Mammary epithelial cell (primary cell): ENCODE measurements at regions not wholly inside any gene's neighbourhood (a gene's known extent, or its start where the extent isn't known, plus 50 kb on each side); places are given as distances from the start of the nearest gene placed in this dataset.

ENCODE experiments used
- CTCF ChIP-seq, 2 donors: IDR thresholded peaks in 1 of 2; conservative IDR thresholded peaks in 1 of 2; 2 replicates each; pipeline ENCODE4 v1.5.1; 2011 to 2012; ENCODE audit warnings: inconsistent platforms in 2 of 2, low read length in 2 of 2, mild to moderate bottlenecking in 2 of 2, control low read depth in 1 of 2, low read depth in 1 of 2; ENCODE audit not compliant: insufficient read depth in 1 of 2; ENCODE audit errors: extremely low read depth in 1 of 2
- EZH2 ChIP-seq: IDR thresholded peaks from 2 replicates; pipeline ENCODE4 v1.6.1; 2012; ENCODE audit warnings: low read length, inconsistent platforms, borderline replicate concordance

- TF ChIP-seq CTCF (conservative IDR thresholded peaks at IDR 0.05 in 1 of 2, IDR thresholded peaks at IDR 0.05 in 1 of 2; ENCODE audit: extremely low read depth in 1 of 2, insufficient read depth in 1 of 2, low read depth in 1 of 2, low read length in 2 of 2) (no peak), EZH2 (no peak)
Observed at GRCh38 chr5:102139029-102139428, 157.1 kb downstream of the SLCO4C1 start.
